Endothelial cell (in vitro differentiated cells): ENCODE measurements at regions not wholly inside any gene's neighbourhood (a gene's known extent, or its start where the extent isn't known, plus 50 kb on each side); places are given as distances from the start of the nearest gene placed in this dataset.

Experiments
- DNase-seq: peaks from one replicate; pipeline ENCODE4 v3.0.0; 2021; ENCODE audit warnings: low spot score
- H3K27ac Mint-ChIP-seq: one replicate; pipeline ENCODE4 v1.8.0; 2021; ENCODE audit warnings: mixed read lengths, inconsistent platforms; ENCODE audit not compliant: unreplicated experiment
- H3K27me3 Mint-ChIP-seq: one replicate; pipeline ENCODE4 v1.8.0; 2021; ENCODE audit warnings: mild to moderate bottlenecking, moderate library complexity, mixed read lengths, inconsistent platforms; ENCODE audit not compliant: unreplicated experiment
- H3K36me3 Mint-ChIP-seq: one replicate; pipeline ENCODE4 v1.8.0; 2021; ENCODE audit warnings: mild to moderate bottlenecking, low read depth, mixed read lengths, inconsistent platforms; ENCODE audit not compliant: unreplicated experiment
- H3K4me1 Mint-ChIP-seq: one replicate; pipeline ENCODE4 v1.8.0; 2021; ENCODE audit warnings: mild to moderate bottlenecking, mixed read lengths, inconsistent platforms; ENCODE audit not compliant: unreplicated experiment
- H3K4me3 Mint-ChIP-seq: one replicate; pipeline ENCODE4 v1.8.0; 2021; ENCODE audit warnings: mild to moderate bottlenecking, mixed read lengths, inconsistent platforms; ENCODE audit not compliant: unreplicated experiment
- H3K9me3 Mint-ChIP-seq: one replicate; pipeline ENCODE4 v1.8.0; 2021; ENCODE audit warnings: mixed read lengths, inconsistent platforms; ENCODE audit not compliant: unreplicated experiment
- TF ChIP-seq, protein P1 (sequence below): fragments of 200-600 bp; sonication (generic); IDR thresholded peaks from one replicate; pipeline ENCODE4 v1.5.0; 2021; ENCODE audit warnings: antibody characterized with exemption; ENCODE audit not compliant: unreplicated experiment

DNA sequence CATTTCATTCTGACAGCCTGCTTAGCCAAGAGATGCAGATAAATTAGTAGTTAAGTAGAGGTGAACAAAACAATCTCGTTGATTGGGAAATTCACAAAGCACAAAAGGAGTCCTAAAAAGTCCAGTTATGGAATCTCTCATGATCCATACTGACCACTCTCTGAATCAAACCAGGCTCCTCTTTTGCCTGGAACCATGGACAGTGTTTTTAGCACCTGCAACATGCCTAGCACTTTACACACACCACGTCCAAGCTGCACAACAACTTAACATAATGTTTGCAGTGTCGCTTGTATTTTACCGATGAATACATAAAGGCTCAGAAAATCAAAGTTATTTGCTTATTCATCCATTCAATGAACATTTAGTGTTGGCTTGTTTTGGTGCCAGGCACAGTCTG, 101.8 kb upstream of the ST8SIA2 start:
- TF ChIP-seq, protein P1, sequence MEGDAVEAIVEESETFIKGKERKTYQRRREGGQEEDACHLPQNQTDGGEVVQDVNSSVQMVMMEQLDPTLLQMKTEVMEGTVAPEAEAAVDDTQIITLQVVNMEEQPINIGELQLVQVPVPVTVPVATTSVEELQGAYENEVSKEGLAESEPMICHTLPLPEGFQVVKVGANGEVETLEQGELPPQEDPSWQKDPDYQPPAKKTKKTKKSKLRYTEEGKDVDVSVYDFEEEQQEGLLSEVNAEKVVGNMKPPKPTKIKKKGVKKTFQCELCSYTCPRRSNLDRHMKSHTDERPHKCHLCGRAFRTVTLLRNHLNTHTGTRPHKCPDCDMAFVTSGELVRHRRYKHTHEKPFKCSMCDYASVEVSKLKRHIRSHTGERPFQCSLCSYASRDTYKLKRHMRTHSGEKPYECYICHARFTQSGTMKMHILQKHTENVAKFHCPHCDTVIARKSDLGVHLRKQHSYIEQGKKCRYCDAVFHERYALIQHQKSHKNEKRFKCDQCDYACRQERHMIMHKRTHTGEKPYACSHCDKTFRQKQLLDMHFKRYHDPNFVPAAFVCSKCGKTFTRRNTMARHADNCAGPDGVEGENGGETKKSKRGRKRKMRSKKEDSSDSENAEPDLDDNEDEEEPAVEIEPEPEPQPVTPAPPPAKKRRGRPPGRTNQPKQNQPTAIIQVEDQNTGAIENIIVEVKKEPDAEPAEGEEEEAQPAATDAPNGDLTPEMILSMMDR = no peak
- no peaks in the 10 kb centered on the region for H3K4me1 Mint-ChIP-seq
- no peak for DNase-seq
- no peaks in the 10 kb centered on the region for H3K9me3 Mint-ChIP-seq
- no peak overlapping the region for H3K27ac Mint-ChIP-seq
- no peaks in the 10 kb centered on the region for H3K27me3 Mint-ChIP-seq
- no peaks in the 10 kb centered on the region for H3K36me3 Mint-ChIP-seq
- H3K4me3 Mint-ChIP-seq = no peak overlapping the region

DNA sequence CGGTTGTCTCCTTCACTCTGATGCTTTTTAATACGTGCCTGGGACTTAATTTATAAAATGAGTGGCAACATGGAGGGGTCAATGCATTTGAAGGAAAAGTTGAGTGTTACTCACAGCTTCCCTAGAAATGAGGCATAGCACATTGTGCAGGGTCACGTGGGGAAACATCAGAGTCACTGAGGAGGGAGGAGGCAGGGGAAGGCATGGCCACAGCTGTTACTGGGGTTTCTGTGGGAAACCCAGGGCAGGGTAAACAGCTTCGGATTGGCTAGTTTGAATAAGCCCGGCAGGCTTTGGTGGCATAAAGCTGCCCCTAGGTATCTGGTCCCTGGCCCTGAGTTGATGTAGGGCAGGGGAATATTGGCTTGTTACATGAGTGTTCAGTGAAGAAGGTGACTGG, 98.9 kb upstream of the ST8SIA2 start:
- no peaks in the 10 kb centered on the region for H3K9me3 Mint-ChIP-seq
- no peaks in the 10 kb centered on the region for H3K27me3 Mint-ChIP-seq

DNA sequence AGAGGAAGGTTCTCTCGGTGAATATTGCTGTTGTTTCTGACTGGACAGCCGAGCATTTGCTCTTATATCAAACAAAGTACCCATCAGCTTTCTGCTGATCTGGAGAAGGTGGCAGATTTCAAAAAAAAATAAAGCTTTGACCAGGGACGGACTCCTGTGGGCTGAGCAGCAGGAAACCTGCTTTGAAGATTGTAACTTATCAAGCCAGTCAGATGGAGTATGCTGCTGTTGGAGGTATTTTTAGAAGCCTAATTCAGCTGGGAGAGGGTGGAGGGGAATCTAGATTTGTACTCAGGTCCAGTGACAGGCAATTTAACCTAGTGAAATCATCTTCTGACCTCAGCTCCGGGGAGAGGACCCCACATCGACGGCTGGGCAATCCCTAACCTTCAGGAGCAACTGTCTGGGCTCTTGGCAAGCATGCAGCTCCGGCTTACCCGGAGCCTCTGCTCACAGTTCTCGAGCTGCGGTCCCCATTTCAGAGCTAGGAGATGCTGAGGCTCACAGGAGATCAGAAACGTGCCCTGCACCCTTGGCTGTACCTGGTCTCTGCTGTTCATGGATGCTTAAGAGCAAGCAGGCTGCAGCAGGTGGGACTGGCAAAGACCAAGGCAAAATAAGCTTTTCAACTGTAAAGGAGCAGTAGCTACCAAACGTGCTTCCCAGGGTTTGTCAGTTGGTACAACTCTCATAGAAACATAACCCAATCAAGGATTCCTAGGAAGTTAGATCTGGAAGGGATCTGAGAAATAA, 89.3 kb upstream of the ST8SIA2 start:
- H3K27me3 Mint-ChIP-seq = peaks cover 2% of the 10 kb centered on the region
- no peaks in the 10 kb centered on the region for H3K36me3 Mint-ChIP-seq
- no peak overlapping the region for H3K4me3 Mint-ChIP-seq
- TF ChIP-seq, protein P1 = no peak
- H3K4me1 Mint-ChIP-seq = peaks cover 20% of the 10 kb centered on the region
- no peak for DNase-seq
- peaks cover 3% of the 10 kb centered on the region for H3K9me3 Mint-ChIP-seq
- H3K27ac Mint-ChIP-seq = no peak overlapping the region

More for the DNA sequence above, 98.9 kb upstream of the ST8SIA2 start:
- Mint-ChIP-seq H3K4me1 (no peaks in the 10 kb centered on the region), H3K4me3 (no peak overlapping the region), H3K36me3 (no peaks in the 10 kb centered on the region), H3K27ac (no peak overlapping the region)
- TF ChIP-seq, protein P1 = no peak
- no peak for DNase-seq

DNA sequence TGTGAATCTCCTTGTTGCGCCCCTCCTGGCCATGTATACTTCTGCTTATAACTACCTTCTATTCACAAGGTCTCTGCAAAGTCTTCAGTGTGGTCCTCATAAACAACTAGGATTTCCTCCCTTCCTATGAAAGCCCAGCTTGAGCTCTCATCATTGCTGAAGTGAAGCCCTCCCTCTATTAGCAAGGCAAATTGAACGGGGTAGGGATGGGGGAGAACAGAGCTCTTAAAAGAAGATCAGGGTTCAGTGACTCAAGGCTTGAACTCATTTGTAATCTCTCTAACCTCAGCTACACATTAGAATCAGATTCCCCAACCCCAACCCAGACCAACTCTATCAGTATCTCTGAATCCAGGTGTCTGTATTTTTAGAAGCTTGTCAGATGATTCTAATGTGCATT, 88.3 kb upstream of the ST8SIA2 start:
- H3K27me3 Mint-ChIP-seq = peaks cover 2% of the 10 kb centered on the region
- H3K9me3 Mint-ChIP-seq = peaks cover 3% of the 10 kb centered on the region

GRCh38 chr15:92306663-92307062, 87.0 kb upstream of the ST8SIA2 start:
- Mint-ChIP-seq H3K27me3 (no peaks in the 10 kb centered on the region), H3K36me3 (no peaks in the 10 kb centered on the region), H3K4me1 (peaks cover 20% of the 10 kb centered on the region), H3K9me3 (peaks cover under 1% of the 10 kb centered on the region), H3K4me3 (no peak overlapping the region), H3K27ac (peak overlapping the region; percentile 95)
- DNase-seq = peak; percentile 54
- TF ChIP-seq, protein P1 = peak; percentile 63

More for the DNA sequence above, 88.3 kb upstream of the ST8SIA2 start:
- no peak for DNase-seq
- Mint-ChIP-seq H3K27ac (no peak overlapping the region), H3K36me3 (no peaks in the 10 kb centered on the region), H3K4me3 (no peak overlapping the region), H3K4me1 (peaks cover 20% of the 10 kb centered on the region)
- TF ChIP-seq, protein P1 = no peak
